ENCODE measurements at regions not wholly inside any gene's neighbourhood (a gene's known extent, or its start where the extent isn't known, plus 50 kb on each side); places are given as distances from the start of the nearest gene placed in this dataset.
"Not testable (repeated sequence)": the region's sequence is repeated elsewhere in the genome, so short reads cannot be mapped to it uniquely, and the experiment has no call there.

DNA sequence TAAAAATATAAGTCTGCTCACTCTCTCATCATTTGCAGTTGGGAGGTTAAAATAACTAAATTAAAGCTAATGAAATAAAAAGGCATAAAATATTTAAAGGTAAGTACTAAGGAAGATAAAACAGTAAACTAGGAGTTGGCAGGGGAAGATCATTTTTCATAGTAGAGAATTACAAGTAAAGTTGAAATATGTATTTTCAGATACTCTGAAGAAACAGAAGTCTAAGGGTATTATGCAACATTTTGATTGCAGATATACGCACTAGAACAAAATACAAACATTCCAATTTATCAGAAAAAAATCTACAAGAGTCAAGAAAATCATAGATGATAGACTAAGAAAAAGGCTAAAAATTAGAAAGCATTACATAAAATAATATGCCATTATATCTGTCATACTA is 167.6 kb upstream of the CTAGE1 start:
- Mint-ChIP-seq H3K9me3 (no peaks in the 10 kb centered on the region), H3K4me1 (ENCODE audit: low read depth) (no peaks in the 10 kb centered on the region), H3K4me3 (no peak overlapping the region), H3K36me3 (ENCODE audit: low read depth) (no peaks in the 10 kb centered on the region), H3K27me3 (ENCODE audit: low read depth) (no peaks in the 10 kb centered on the region), H3K27ac (no peak overlapping the region)
- no peak for DNase-seq (ENCODE audit: low spot score)

DNA sequence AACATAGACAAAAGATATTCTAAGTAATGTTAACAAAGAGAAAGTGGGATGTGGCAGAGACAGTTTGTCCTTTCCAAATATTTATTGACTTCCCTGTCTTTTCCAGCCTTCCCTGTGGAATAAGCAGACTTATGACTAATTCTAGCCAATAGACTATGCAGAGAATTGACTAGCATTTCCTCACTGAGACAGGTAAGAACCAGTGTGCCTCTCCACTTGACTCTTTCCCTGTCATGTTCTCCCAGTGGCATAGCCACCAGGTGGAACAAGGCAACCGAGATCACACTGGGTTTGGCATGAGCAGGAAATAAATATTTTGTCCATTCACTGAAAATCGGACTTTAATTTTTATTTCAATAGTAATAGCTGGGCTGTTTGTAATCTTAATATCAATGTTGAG is 168.1 kb upstream of the CTAGE1 start:
- Mint-ChIP-seq H3K4me3 (no peak overlapping the region), H3K4me1 (ENCODE audit: low read depth) (no peaks in the 10 kb centered on the region), H3K9me3 (no peaks in the 10 kb centered on the region), H3K27ac (no peak overlapping the region), H3K27me3 (ENCODE audit: low read depth) (no peaks in the 10 kb centered on the region), H3K36me3 (ENCODE audit: low read depth) (no peaks in the 10 kb centered on the region)
- DNase-seq (ENCODE audit: low spot score): no peak

DNA sequence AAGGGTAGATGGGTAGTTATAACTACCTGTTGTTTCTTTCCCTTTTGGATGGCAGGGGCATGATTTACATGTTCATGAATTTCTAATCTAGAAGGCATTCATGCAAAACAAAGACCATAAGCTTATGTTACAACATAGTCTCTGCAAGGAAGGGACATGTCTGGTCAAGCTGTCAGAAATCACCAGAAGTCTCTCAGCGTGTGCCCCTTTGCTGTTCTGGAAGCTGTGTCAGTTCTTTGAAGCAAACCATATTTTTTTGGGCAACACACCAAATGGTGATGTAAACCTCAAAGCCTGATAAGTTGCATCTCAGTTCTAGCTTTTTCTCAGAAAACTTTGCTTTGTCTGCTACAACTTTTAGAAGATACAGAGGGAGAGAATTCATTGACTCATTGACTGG is 173.5 kb upstream of the CTAGE1 start:
- Mint-ChIP-seq H3K36me3 (ENCODE audit: low read depth) (no peaks in the 10 kb centered on the region), H3K4me1 (ENCODE audit: low read depth) (no peaks in the 10 kb centered on the region), H3K4me3 (no peak overlapping the region), H3K27me3 (ENCODE audit: low read depth) (no peaks in the 10 kb centered on the region), H3K9me3 (no peaks in the 10 kb centered on the region), H3K27ac (no peak overlapping the region)
- no peak for DNase-seq (ENCODE audit: low spot score)

DNA sequence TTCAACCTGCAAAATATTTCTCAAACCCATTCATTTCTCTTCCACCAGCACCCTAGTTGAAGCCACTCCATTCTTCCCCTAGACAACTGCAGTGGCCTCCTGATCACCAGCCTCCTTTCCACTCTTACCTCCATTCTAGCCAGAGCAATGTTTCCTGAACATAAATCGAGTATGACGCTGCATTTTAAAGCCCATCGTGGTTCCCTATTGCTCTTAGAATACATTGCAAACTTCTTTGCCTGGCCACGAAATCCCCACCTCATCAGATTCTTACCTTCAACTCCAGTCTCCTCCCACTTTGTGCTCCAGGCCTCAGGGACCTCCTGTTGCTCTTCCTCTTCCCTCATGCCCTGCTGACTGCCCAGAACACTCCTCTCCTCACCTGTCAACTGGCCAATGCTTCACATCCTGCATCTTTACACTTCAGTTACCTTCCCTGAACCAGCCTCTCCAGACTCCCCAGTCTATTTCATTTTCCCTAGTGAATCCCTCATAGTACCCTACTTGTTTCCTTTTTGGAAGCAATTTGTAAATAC is 176.5 kb upstream of the CTAGE1 start:
- no peaks in the 10 kb centered on the region for H3K36me3 Mint-ChIP-seq (ENCODE audit: low read depth)
- H3K27ac Mint-ChIP-seq: no peak overlapping the region
- H3K4me3 Mint-ChIP-seq: no peak overlapping the region

DNA sequence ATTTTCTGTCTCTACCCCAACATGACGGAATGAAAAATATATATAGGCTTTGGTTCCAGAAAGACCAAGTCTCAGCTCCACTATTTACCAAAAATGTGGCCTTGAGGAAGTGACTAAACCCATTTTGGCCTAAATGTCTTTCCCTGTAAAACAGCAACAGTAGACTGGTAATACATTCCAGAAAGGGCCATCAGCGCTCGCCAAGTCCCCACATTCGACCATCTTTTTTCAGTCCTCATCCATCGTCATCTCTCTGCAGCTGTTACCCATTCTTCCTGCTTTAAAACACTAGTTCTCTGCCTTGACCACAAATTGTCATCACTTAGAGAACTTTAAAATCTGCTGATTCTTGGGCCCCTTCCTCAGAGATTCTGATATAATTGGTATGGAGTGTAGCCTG is 183.8 kb upstream of the CTAGE1 start:
- no peaks in the 10 kb centered on the region for H3K36me3 Mint-ChIP-seq (ENCODE audit: low read depth)
- no peak for DNase-seq (ENCODE audit: low spot score)
- H3K4me3 Mint-ChIP-seq: no peak overlapping the region
- H3K27ac Mint-ChIP-seq: no peak overlapping the region
- H3K9me3 Mint-ChIP-seq: no peaks in the 10 kb centered on the region
- H3K27me3 Mint-ChIP-seq (ENCODE audit: low read depth): no peaks in the 10 kb centered on the region
- no peaks in the 10 kb centered on the region for H3K4me1 Mint-ChIP-seq (ENCODE audit: low read depth)

More for the DNA sequence above, 176.5 kb upstream of the CTAGE1 start:
- no peak for DNase-seq (ENCODE audit: low spot score)
- Mint-ChIP-seq H3K4me1 (ENCODE audit: low read depth) (no peaks in the 10 kb centered on the region), H3K9me3 (no peaks in the 10 kb centered on the region), H3K27me3 (ENCODE audit: low read depth) (no peaks in the 10 kb centered on the region)

DNA sequence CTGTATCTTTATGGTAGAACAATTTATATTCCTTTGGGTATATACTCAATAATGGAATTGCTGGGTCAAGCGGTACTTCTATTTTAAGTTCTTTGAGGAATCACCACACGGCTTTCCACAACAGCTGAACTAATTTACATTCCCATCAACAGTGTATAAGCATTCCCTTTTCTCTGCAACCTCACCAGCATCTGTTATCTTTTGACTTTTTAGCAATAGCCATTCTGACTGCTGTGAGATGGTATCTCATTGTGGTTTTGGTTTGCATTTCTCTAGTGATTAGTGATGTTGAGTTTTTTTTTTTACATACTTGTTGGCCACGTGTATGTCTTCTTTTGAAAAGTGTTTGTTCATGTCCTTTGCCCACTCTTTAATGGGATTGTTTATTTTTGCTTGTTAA is 184.7 kb upstream of the CTAGE1 start:
- H3K27ac Mint-ChIP-seq; H3K4me1 Mint-ChIP-seq (ENCODE audit: low read depth); H3K9me3 Mint-ChIP-seq; H3K27me3 Mint-ChIP-seq (ENCODE audit: low read depth); H3K36me3 Mint-ChIP-seq (ENCODE audit: low read depth); DNase-seq (ENCODE audit: low spot score); H3K4me3 Mint-ChIP-seq: not testable (repeated sequence)

DNA sequence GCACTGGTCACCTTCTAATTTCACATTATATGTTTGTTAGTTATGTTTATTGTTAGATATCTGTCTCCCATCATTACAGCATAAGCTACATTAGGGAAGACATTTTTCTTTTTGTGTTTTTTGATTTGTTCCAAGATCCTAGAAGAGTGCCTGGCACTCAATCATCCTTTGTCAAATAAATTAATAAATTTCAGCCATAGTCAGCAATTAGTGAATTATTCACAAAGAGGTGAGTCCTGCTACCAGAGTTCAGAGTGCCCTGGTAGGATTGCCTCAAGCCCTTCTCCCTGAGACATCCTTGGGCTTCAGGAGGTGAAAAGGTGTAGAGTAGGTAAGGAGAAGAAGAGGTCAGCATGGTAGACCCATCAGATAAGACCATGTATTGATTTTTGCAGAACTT is 186.2 kb upstream of the CTAGE1 start:
- Mint-ChIP-seq H3K4me3 (no peak overlapping the region), H3K4me1 (ENCODE audit: low read depth) (no peaks in the 10 kb centered on the region), H3K9me3 (no peaks in the 10 kb centered on the region), H3K36me3 (ENCODE audit: low read depth) (no peaks in the 10 kb centered on the region), H3K27ac (no peak overlapping the region), H3K27me3 (ENCODE audit: low read depth) (no peaks in the 10 kb centered on the region)
- no peak for DNase-seq (ENCODE audit: low spot score)

DNA sequence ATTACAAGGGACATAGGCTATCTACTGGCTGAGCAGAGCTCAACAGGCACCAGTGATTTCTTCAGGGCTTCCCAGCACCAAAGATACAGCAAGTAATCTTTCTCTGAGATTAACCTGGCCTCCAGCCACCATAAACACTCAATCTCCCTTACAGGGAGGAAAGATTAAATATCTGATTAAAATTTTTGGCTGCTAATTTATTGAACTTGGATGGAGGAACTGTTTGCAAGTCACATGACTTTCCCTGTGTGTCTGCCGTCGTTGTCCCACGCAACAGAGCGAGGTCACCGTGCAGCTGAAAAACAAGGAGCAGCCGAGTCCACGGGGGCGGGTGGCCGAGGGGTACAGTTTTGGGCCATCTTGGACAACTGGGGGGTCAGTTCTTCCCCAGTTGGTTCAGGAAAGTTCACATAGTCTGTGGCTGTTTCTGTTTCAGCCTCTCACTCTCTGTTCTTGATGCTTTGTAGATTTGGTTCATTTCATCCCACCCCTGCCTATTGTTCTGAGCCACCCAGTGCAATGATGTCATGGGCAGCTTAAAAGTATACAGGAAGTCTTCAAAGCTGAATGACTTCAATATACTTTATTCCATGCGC is 186.8 kb upstream of the CTAGE1 start:
- H3K27me3 Mint-ChIP-seq (ENCODE audit: low read depth): no peaks in the 10 kb centered on the region
- H3K27ac Mint-ChIP-seq: no peak overlapping the region
- no peaks in the 10 kb centered on the region for H3K36me3 Mint-ChIP-seq (ENCODE audit: low read depth)
- no peaks in the 10 kb centered on the region for H3K4me1 Mint-ChIP-seq (ENCODE audit: low read depth)
- no peaks in the 10 kb centered on the region for H3K9me3 Mint-ChIP-seq
- DNase-seq (ENCODE audit: low spot score): no peak
- H3K4me3 Mint-ChIP-seq: no peak overlapping the region

DNA sequence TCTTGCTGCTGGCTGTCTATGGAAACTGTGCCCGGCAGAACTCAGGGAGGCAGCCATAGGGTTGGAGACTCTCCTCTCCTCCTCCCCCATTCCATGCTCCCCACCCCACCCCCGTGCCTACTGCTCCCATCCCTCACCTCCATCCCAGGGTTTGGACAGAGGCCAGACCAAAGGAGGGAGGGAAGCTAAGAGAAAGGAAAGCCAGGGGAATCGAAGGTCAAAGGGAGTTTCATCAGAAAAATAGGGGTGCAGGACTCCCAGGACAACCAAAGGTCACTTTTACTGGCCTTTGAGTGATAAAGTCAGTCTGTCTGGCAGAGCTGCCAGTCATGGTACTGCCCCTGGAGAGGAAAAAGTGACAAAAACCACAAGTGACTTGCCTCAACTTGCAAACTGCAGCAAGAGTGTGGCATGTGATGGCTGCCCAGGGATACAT is 187.3 kb upstream of the CTAGE1 start:
- no peaks in the 10 kb centered on the region for H3K4me1 Mint-ChIP-seq (ENCODE audit: low read depth)
- H3K36me3 Mint-ChIP-seq (ENCODE audit: low read depth): no peaks in the 10 kb centered on the region
- no peak for DNase-seq (ENCODE audit: low spot score)
- H3K4me3 Mint-ChIP-seq: no peak overlapping the region
- H3K27ac Mint-ChIP-seq: no peak overlapping the region
- H3K9me3 Mint-ChIP-seq: no peaks in the 10 kb centered on the region
- no peaks in the 10 kb centered on the region for H3K27me3 Mint-ChIP-seq (ENCODE audit: low read depth)

DNA sequence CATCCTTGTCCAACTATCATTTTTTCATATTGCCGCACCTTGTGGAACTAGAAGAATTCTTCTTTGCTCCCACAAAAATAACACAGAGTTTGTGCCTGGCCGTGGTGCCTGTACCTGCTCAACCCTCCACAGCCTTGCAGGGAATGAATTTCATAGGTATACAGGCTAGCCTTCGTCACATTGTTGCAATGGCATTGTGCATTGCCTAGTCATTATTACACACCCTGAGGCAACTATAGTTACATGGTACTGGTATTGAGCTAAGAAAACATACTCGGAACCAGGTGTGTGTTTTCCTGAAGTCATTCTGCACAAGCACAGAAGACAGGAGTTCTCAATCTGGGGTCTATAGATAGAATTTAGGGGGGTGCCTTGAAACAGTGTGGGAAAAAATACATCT is 188.0 kb upstream of the CTAGE1 start:
- DNase-seq (ENCODE audit: low spot score): no peak
- Mint-ChIP-seq H3K36me3 (ENCODE audit: low read depth) (no peaks in the 10 kb centered on the region), H3K27me3 (ENCODE audit: low read depth) (no peaks in the 10 kb centered on the region), H3K4me1 (ENCODE audit: low read depth) (no peaks in the 10 kb centered on the region), H3K9me3 (no peaks in the 10 kb centered on the region), H3K27ac (no peak overlapping the region), H3K4me3 (no peak overlapping the region)

DNA sequence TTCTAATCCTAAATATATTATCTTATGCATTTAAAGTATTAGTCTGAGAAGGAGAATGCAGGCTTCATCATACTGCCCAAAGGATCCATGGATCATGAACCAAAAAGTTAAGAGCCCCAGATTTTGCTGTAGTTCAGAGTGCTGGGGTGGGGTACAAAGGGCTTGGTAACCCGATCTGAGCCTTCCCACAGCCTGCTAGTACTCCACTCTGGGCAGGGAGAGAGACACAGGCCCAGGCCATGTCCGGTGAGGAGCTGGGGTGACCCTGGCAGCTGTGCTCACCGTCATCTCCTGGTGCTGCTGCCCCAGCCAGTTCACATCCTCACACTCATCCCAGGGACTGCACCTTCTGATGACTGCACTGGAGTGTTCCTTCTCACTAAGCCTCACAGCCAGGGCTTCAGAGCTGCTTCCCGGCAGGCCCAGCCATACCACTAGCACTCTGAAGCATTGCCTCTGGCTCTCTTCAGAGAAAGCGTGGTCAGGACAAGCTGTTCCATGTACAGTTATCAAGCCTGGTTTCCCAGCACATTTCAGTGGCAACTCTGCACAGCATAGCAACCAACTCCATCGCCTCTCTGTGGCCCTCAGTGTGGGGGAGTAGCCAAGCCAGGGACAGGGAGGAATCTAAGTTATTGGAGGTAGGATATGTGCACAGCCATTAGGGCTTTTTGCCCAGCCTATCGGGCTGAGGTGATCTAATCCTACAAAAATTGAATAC is 189.0 kb upstream of the CTAGE1 start:
- no peak for DNase-seq (ENCODE audit: low spot score)
- no peak overlapping the region for H3K27ac Mint-ChIP-seq
- no peaks in the 10 kb centered on the region for H3K4me1 Mint-ChIP-seq (ENCODE audit: low read depth)
- H3K9me3 Mint-ChIP-seq: no peaks in the 10 kb centered on the region
- no peak overlapping the region for H3K4me3 Mint-ChIP-seq
- no peaks in the 10 kb centered on the region for H3K27me3 Mint-ChIP-seq (ENCODE audit: low read depth)
- no peaks in the 10 kb centered on the region for H3K36me3 Mint-ChIP-seq (ENCODE audit: low read depth)

DNA sequence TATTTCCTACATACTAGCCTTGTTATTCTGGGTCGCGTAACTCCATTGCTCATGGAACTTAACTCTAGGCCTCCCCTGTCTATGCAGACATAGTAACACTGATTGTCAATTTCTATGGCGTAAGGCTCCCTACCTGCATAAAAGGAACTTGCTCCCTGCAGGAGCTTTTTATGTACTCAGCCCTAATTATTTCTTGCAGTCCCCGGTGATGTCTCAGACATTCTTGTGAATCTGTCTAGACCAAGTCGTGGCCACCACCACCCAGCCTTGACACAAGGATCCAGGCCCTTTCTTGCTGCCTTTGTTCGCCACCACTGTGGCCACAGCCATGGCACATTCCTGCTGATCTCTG is 189.5 kb upstream of the CTAGE1 start:
- Mint-ChIP-seq H3K27me3 (ENCODE audit: low read depth) (no peaks in the 10 kb centered on the region), H3K4me1 (ENCODE audit: low read depth) (no peaks in the 10 kb centered on the region), H3K4me3 (no peak overlapping the region), H3K9me3 (no peaks in the 10 kb centered on the region), H3K36me3 (ENCODE audit: low read depth) (no peaks in the 10 kb centered on the region), H3K27ac (no peak overlapping the region)
- no peak for DNase-seq (ENCODE audit: low spot score)

DNA sequence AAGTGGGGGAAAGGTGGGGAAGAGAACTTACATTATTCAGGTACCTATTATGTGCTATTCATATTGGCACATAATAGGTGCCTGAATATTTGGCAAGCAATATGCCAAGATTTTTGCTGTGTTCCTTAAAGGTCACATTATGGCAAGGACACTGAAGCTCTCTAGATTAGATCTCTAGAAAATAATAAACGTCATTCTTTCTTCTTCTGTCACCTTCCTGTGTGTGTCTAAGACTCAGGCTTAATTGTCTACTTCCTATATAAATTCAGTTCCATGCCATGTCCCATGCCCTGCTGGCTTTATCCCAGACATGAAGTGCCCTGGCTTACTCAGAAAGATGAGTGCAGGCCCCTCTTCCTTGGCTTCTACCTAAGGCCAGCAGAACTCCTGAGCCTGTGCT is 191.1 kb upstream of the CTAGE1 start:
- DNase-seq (ENCODE audit: low spot score): no peak
- Mint-ChIP-seq H3K4me1 (ENCODE audit: low read depth) (no peaks in the 10 kb centered on the region), H3K27ac (no peak overlapping the region), H3K9me3 (no peaks in the 10 kb centered on the region), H3K36me3 (ENCODE audit: low read depth) (no peaks in the 10 kb centered on the region), H3K27me3 (ENCODE audit: low read depth) (no peaks in the 10 kb centered on the region), H3K4me3 (no peak overlapping the region)

DNA sequence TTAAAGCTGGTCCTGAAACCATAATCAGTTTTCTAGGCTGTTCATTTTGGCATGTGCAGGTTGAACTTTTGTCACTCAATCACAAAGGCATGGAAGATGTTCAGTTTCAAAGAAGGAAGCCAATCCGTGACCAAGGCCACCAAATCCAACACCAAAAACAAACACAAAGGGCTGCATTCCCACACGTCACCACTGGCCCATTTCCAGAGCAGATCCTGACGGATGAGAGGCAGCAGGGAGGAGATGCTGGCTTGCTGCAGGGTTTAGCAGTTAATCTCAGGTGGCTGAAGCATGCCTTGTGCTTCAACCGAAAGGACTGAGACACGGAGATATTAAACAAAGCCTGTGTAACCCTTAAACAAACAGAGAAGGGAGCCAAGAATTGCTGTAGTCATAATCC is 191.9 kb upstream of the CTAGE1 start:
- Mint-ChIP-seq H3K4me1 (ENCODE audit: low read depth) (no peaks in the 10 kb centered on the region), H3K4me3 (no peak overlapping the region), H3K36me3 (ENCODE audit: low read depth) (no peaks in the 10 kb centered on the region), H3K9me3 (no peaks in the 10 kb centered on the region), H3K27me3 (ENCODE audit: low read depth) (no peaks in the 10 kb centered on the region), H3K27ac (no peak overlapping the region)
- DNase-seq (ENCODE audit: low spot score): no peak
